ENCODE measurements at regions not wholly inside any gene's neighbourhood (a gene's known extent, or its start where the extent isn't known, plus 50 kb on each side); places are given as distances from the start of the nearest gene placed in this dataset.

GRCh38 chr15:96042734-96043224, 287.7 kb upstream of the NR2F2 start:
- TF ChIP-seq CTCF (conservative IDR thresholded peaks at IDR 0.05; ENCODE audit: low read length) = no peak
- no peak for TF ChIP-seq EZH2phosphoT487 (IDR thresholded peaks at IDR 0.05; ENCODE audit: borderline replicate concordance)
